Neural cell (in vitro differentiated cells): ENCODE measurements at regions not wholly inside any gene's neighbourhood (a gene's known extent, or its start where the extent isn't known, plus 50 kb on each side); places are given as distances from the start of the nearest gene placed in this dataset.

Experiments used
- small RNA-seq, 3 experiments: library from RNA; depleted of rRNA; stranded (forward); fragments of <200 nt; gene quantifications; one replicate each; pipeline ENCODE3, GENCODE V24; 2012

Small RNA genes in the stretch of these regions (small RNA-seq; reads per million reads assigned to genes)
- gene RF00012, result 0 to 0.41 (median 0.10) reads per million in 3 experiments
